DOHH2 (cell line): ENCODE measurements at regions not wholly inside any gene's neighbourhood (a gene's known extent, or its start where the extent isn't known, plus 50 kb on each side); places are given as distances from the start of the nearest gene placed in this dataset.

ENCODE experiments used
- CTCF ChIP-seq: fragments of 200-600 bp; sonication (generic); IDR thresholded peaks from one replicate; pipeline ENCODE4 v1.5.1; 2014; ENCODE audit warnings: antibody characterized with exemption, mild to moderate bottlenecking, low read depth, low read length; ENCODE audit not compliant: poor library complexity, severe bottlenecking
- EZH2phosphoT487 ChIP-seq: fragments of 200-600 bp; sonication (generic); IDR thresholded peaks from 2 replicates; pipeline ENCODE4 v1.6.1; 2017; ENCODE audit warnings: borderline replicate concordance, mild to moderate bottlenecking, antibody characterized with exemption, low read length, moderate library complexity, mixed read lengths

- no peak for TF ChIP-seq CTCF
- TF ChIP-seq EZH2phosphoT487: no peak
Measured at GRCh38 chr1:239550178-239550577, 163.8 kb downstream of the CHRM3 start.
